ENCODE measurements at regions not wholly inside any gene's neighbourhood (a gene's known extent, or its start where the extent isn't known, plus 50 kb on each side); places are given as distances from the start of the nearest gene placed in this dataset.

- TF ChIP-seq CTCF (IDR thresholded peaks at IDR 0.05) (no peak), POLR2A (IDR thresholded peaks at IDR 0.05) (no peak)
Measured at GRCh38 chr16:6777624-6778023, 555.0 kb upstream of the RBFOX1 start.

Measured in breast epithelium (tissue), 3 donors.